Coronary artery (tissue), 2 donors: ENCODE measurements at regions not wholly inside any gene's neighbourhood (a gene's known extent, or its start where the extent isn't known, plus 50 kb on each side); places are given as distances from the start of the nearest gene placed in this dataset.

Source experiments
- DNase-seq: peaks from one replicate; pipeline ENCODE4 v3.0.0-alpha.2; 2017; ENCODE audit warnings: low spot score
- H3K27ac ChIP-seq, 2 donors: fragments of 200-600 bp; sonication (generic); one replicate each; pipeline ENCODE4 v1.5.1; 2016 to 2019
- H3K4me3 ChIP-seq: fragments of 200-600 bp; sonication (generic); 2 replicates; pipeline ENCODE4 v1.5.1; 2016; ENCODE audit warnings: mild to moderate bottlenecking, moderate library complexity
- TF ChIP-seq, protein P1 (sequence below): fragments of 200-600 bp; sonication (generic); IDR thresholded peaks from one replicate; pipeline ENCODE4 v1.5.1; 2019; ENCODE audit warnings: antibody characterized with exemption

DNA sequence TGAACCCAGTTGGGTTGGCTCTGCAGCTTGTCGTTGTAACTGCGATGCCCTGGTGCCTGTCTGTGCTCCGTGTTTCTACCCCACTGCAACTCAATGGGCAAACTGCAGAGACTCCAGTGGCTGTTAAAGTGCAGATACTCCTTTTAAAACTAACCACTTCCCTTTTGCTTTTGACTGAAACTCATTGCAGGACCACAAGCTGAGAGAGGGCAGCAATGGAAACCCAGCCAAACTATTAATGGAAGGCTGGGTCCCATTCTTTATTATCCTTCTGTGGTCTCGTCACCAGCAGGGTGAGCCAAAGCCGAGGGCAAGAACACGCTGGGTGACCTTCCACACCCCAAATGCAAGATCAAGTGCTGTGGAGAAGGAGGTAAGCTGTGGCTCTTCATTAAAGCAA lies 910.4 kb downstream of the VRK1 start:
- no peak for DNase-seq
- Histone ChIP-seq H3K4me3 (no peak overlapping the region), H3K27ac (no peak overlapping the region)
- TF ChIP-seq, protein P1, sequence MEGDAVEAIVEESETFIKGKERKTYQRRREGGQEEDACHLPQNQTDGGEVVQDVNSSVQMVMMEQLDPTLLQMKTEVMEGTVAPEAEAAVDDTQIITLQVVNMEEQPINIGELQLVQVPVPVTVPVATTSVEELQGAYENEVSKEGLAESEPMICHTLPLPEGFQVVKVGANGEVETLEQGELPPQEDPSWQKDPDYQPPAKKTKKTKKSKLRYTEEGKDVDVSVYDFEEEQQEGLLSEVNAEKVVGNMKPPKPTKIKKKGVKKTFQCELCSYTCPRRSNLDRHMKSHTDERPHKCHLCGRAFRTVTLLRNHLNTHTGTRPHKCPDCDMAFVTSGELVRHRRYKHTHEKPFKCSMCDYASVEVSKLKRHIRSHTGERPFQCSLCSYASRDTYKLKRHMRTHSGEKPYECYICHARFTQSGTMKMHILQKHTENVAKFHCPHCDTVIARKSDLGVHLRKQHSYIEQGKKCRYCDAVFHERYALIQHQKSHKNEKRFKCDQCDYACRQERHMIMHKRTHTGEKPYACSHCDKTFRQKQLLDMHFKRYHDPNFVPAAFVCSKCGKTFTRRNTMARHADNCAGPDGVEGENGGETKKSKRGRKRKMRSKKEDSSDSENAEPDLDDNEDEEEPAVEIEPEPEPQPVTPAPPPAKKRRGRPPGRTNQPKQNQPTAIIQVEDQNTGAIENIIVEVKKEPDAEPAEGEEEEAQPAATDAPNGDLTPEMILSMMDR: no peak

DNA sequence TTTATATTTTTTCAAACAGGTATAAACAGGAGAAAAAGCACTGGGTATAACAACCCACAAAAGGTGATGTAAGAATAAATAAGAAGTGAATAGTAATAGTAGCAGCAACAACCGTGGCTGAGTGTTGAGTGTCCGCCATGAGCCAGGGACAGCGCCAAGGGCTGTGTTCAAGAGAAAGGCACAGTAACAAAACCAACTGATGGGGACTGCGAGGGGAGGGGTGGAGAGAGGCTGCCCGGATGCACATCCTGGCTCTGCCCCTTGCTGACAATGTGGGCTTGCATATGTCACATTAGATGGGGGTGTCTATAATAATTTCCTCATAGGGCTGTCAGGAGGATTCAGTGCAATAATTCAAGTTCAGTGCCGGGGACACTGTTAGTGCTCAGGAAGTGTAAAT lies 912.4 kb downstream of the VRK1 start:
- TF ChIP-seq, protein P1: no peak
- no peak for DNase-seq
- no peak overlapping the region for H3K4me3 ChIP-seq
- H3K27ac ChIP-seq: no peak overlapping the region

DNA sequence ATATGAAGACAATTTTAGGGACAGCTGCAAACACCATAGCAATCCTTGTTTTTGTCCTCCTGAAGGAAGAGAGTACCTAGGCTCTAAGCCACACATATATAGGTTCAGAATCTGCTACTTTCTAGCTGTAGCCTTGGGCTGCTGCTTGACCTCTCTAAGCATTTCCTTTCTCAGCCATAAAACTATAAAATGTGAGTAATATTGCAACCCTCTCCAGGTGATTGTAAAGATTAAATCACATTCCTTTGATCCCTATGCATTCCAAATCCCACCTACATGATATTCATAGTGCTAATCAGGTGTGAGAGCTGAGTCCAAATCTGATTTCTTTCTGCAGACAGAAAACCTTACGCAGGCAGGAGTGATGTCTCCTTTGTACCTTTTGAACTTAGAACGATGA lies 913.5 kb downstream of the VRK1 start:
- TF ChIP-seq, protein P1: no peak
- no peak overlapping the region for H3K27ac ChIP-seq
- DNase-seq: no peak
- no peak overlapping the region for H3K4me3 ChIP-seq

DNA sequence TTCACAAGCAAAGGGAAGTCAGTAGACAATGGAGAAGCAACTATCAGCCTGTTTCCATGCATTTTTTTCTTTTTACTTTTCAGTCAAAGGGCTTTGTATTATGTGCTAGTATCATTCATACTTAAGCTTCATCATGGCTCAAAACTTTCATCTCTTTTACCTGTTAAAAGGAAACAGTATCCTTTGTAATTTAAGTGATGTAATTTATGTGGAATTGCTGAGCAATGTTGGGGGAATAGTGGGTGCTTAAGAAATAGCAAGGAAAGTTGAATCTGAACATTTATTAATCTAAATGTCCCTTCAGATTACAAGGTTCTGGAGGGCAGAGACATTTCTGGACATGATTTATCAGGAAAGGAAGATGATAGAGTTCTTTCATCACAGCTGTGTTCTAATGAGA lies 915.3 kb downstream of the VRK1 start:
- DNase-seq: no peak
- TF ChIP-seq, protein P1: no peak
- H3K27ac ChIP-seq: no peak overlapping the region
- no peak overlapping the region for H3K4me3 ChIP-seq

DNA sequence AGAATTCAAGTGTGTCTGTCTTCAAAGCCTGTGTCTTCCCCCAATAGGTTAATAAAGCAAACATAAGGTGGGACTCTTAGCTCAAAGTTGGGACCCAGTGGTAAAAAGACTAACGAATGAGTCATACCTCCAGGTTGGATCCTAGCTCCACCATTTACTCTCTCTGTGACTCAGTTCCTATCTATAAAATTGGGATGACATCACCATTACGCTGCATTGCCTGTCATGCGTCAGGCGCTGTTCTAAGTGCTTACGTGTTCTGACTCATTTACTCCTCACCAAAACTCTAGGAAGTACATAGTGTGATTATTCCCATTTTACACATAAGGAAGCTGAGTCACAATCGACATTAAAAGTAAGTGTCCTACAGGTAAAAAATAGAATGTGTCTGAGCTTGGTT lies 915.8 kb downstream of the VRK1 start:
- H3K4me3 ChIP-seq: no peak overlapping the region
- H3K27ac ChIP-seq: no peak overlapping the region
- TF ChIP-seq, protein P1: no peak
- DNase-seq: no peak

DNA sequence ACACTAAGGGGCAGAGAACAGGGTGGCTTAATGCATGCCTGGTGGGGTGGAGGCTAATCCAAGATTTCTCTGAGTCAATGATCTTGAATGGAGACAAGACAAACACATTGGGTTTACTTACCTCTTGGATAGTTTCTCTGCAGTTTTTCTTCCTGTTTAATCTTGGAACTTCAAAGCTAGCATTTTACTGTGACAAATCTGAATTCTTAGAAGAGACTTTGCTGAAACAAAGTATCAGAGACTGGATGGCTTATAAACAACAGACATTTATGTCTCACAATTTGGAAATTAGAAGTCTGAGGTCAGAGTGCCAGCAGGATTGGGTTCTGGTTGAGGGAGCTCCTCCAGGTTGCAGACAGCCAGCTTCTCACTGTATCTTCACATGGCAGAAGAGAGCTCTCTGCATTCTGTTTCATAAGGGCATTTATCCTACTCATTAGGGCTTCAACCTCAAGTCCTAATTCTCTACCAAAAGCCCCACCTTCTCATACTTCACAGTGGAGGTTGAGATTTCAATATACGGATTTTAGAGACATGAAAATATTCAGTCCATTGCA lies 921.8 kb downstream of the VRK1 start:
- no peak overlapping the region for H3K4me3 ChIP-seq
- no peak for DNase-seq
- no peak overlapping the region for H3K27ac ChIP-seq
- TF ChIP-seq, protein P1: no peak

DNA sequence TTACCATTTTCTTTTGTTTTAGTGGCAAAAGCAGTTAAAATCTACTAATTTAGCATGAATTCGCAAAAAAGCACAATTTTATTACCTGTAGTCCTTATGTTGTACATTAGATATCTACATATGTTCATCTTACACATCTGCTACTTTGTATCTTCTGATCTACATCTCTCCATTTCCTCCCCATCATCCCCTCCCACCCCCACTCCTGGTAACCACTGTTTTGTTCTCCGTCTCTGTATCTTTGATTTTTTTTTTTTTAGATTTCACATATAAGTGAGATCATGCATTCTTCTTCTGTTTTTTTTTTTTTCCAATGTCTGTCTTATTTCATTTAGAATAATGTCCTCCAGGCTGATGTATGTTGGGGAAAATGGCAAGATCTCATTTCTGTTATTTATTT lies 922.7 kb downstream of the VRK1 start:
- Histone ChIP-seq H3K27ac (no peak overlapping the region), H3K4me3 (no peak overlapping the region)
- DNase-seq: no peak
- TF ChIP-seq, protein P1: no peak
